ENCODE measurements at regions not wholly inside any gene's neighbourhood (a gene's known extent, or its start where the extent isn't known, plus 50 kb on each side); places are given as distances from the start of the nearest gene placed in this dataset.

- TF ChIP-seq POLR2A (IDR thresholded peaks at IDR 0.05; ENCODE audit: low read depth, low read length) (no peak), POLR2AphosphoS5 (IDR thresholded peaks at IDR 0.05; ENCODE audit: low read depth, low read length) (no peak), TAF1 (IDR thresholded peaks at IDR 0.05; ENCODE audit: low read depth, low read length) (no peak)
Measured at GRCh38 chr5:179488491-179488890, 61.9 kb upstream of the RUFY1 start.

Measured in GM12891 (cell line).